Psoas muscle (tissue), 7 donors: ENCODE measurements at regions not wholly inside any gene's neighbourhood (a gene's known extent, or its start where the extent isn't known, plus 50 kb on each side); places are given as distances from the start of the nearest gene placed in this dataset.

Experiments used
- ATAC-seq, 4 donors: fragments of 200-7000 bp; cut with Tn5 transposase; one replicate each; pipeline ENCODE4 v1.9.1; 2020; ENCODE audit warnings: moderate library complexity in 3 of 4, mild to moderate bottlenecking in 2 of 4
- DNase-seq, 2 donors: peaks; one replicate each; pipeline ENCODE4 v3.0.0-alpha.2; 2020
- H3K27ac ChIP-seq: fragments of 200-600 bp; one replicate; pipeline ENCODE4 v1.8.0; 2022
- H3K27me3 ChIP-seq, 3 donors: fragments of 200-600 bp in 1 of 3; one replicate each; pipeline versions ENCODE4 v1.6.1 to v1.8.0; 2013 to 2022; ENCODE audit warnings: low read length in 2 of 3, mild to moderate bottlenecking in 2 of 3, moderate library complexity in 1 of 3; ENCODE audit not compliant: insufficient read depth in 3 of 3
- H3K36me3 ChIP-seq, 2 donors: fragments of 200-600 bp in 1 of 2; one replicate each; pipeline versions ENCODE4 v1.6.1 to v1.8.0; 2013 to 2022; ENCODE audit warnings: low read depth in 1 of 2, mild to moderate bottlenecking in 1 of 2, moderate library complexity in 1 of 2; ENCODE audit not compliant: insufficient read depth in 1 of 2
- H3K4me1 ChIP-seq: fragments of 200-600 bp; one replicate; pipeline ENCODE4 v1.8.0; 2022
- H3K4me3 ChIP-seq: fragments of 200-600 bp; one replicate; pipeline ENCODE4 v1.8.0; 2022; ENCODE audit warnings: mild to moderate bottlenecking
- H3K9me3 ChIP-seq: fragments of 200-600 bp; one replicate; pipeline ENCODE4 v1.8.0; 2022
- CTCF ChIP-seq: fragments of 200-600 bp; IDR thresholded peaks from one replicate; pipeline ENCODE4 v1.8.0; 2022; ENCODE audit warnings: antibody characterized with exemption
- WGBS, 3 donors: extraction: QIAGEN DNeasy Blood & Tissue Kit; methylation state at CpG; one replicate each; pipeline versions ENCODE4 v1.1.6 to v1.1.7; 2013; 5-methylcytosine and 5-hydroxymethylcytosine counted together
- intact Hi-C, 2 donors: fragments of 100-400 bp; cut with DNase I; formaldehyde crosslinking; loops; one replicate each; pipeline versions ENCODE4 v1.11.0 to v1.14.2; 2022
- donor health status: healthy with polysubstance abuse.
- donor health status: DM: no; HTN: no; CAD: no; lungs with moderate emphysema.
- donor health status: Bipolar disorder and iron deficiency.
- donor health status: healthy.
- donor health status: DM: yes; HTN: yes; CAD: no.
- donor health status: DM: no; HTN: no; CAD: no.
- donor health status: DM: yes; HTN: yes; CAD: no.

- H3K27ac ChIP-seq: no peak overlapping the region
- H3K27me3 ChIP-seq: no peaks in the 10 kb centered on the region
- no peak overlapping the region for H3K4me3 ChIP-seq
- DNase-seq: no peak
- WGBS, 3 donors: 84 to 89% (median 87%) methylated on average over 3 of the region's 3 CpGs
- no peaks in the 10 kb centered on the region for H3K36me3 ChIP-seq
- intact Hi-C loops: no loop called here
- H3K9me3 ChIP-seq: no peaks in the 10 kb centered on the region
- no peaks in the 10 kb centered on the region for H3K4me1 ChIP-seq
- TF ChIP-seq CTCF: no peak
- no peak for ATAC-seq
These were observed 1434.7 kb upstream of the WWC1 start for GRCh38 chr5:166856791-166857190.

- WGBS, 3 donors: 69 to 83% (median 75%) methylated on average over 5 of the region's 5 CpGs
These were observed 1431.0 kb upstream of the WWC1 start for GRCh38 chr5:166860426-166860825.

GRCh38 chr5:166862581-166862980 lies 1428.9 kb upstream of the WWC1 start:
- Histone ChIP-seq H3K9me3 (no peaks in the 10 kb centered on the region), H3K4me3 (no peak overlapping the region), H3K27me3 (no peaks in the 10 kb centered on the region), H3K4me1 (no peaks in the 10 kb centered on the region), H3K27ac (no peak overlapping the region), H3K36me3 (no peaks in the 10 kb centered on the region)
- ATAC-seq: no peak
- 85 to 86% (median 86%) methylated on average over 5 of the region's 5 CpGs for WGBS, 3 donors
- intact Hi-C loops: no loop called here
- no peak for TF ChIP-seq CTCF
- DNase-seq: no peak

More at GRCh38 chr5:166860426-166860825, 1431.0 kb upstream of the WWC1 start:
- Histone ChIP-seq H3K27me3 (no peaks in the 10 kb centered on the region), H3K9me3 (no peaks in the 10 kb centered on the region), H3K27ac (no peak overlapping the region), H3K4me1 (no peaks in the 10 kb centered on the region), H3K36me3 (no peaks in the 10 kb centered on the region), H3K4me3 (no peak overlapping the region)
- ATAC-seq (no peak), DNase-seq (no peak)
- intact Hi-C loops: no loop called here
- no peak for TF ChIP-seq CTCF

- no peak for TF ChIP-seq CTCF
- ATAC-seq (no peak), DNase-seq (no peak)
- H3K27ac ChIP-seq: no peak overlapping the region
- H3K4me1 ChIP-seq: no peaks in the 10 kb centered on the region
- no peaks in the 10 kb centered on the region for H3K9me3 ChIP-seq
- H3K4me3 ChIP-seq: no peak overlapping the region
- intact Hi-C loops: no loop called here
- H3K27me3 ChIP-seq: no peaks in the 10 kb centered on the region
- WGBS, 3 donors: 57 to 64% (median 62%) methylated on average over 6 of the region's 6 CpGs
- H3K36me3 ChIP-seq: no peaks in the 10 kb centered on the region
These were observed 1426.2 kb upstream of the WWC1 start for GRCh38 chr5:166865206-166865605.

GRCh38 chr5:166880456-166880855 lies 1411.0 kb upstream of the WWC1 start:
- intact Hi-C loops: no loop called here
- H3K9me3 ChIP-seq: no peaks in the 10 kb centered on the region
- no peak overlapping the region for H3K27ac ChIP-seq
- no peak for TF ChIP-seq CTCF
- 67 to 73% (median 69%) methylated on average over 9 of the region's 9 CpGs for WGBS, 3 donors
- no peak overlapping the region for H3K4me3 ChIP-seq
- DNase-seq (no peak), ATAC-seq (no peak)
- no peaks in the 10 kb centered on the region for H3K4me1 ChIP-seq
- H3K36me3 ChIP-seq: no peaks in the 10 kb centered on the region
- H3K27me3 ChIP-seq: no peaks in the 10 kb centered on the region
